ENCODE measurements at regions not wholly inside any gene's neighbourhood (a gene's known extent, or its start where the extent isn't known, plus 50 kb on each side); places are given as distances from the start of the nearest gene placed in this dataset.
"Not testable (repeated sequence)": the region's sequence is repeated elsewhere in the genome, so short reads cannot be mapped to it uniquely, and the experiment has no call there.

DNA sequence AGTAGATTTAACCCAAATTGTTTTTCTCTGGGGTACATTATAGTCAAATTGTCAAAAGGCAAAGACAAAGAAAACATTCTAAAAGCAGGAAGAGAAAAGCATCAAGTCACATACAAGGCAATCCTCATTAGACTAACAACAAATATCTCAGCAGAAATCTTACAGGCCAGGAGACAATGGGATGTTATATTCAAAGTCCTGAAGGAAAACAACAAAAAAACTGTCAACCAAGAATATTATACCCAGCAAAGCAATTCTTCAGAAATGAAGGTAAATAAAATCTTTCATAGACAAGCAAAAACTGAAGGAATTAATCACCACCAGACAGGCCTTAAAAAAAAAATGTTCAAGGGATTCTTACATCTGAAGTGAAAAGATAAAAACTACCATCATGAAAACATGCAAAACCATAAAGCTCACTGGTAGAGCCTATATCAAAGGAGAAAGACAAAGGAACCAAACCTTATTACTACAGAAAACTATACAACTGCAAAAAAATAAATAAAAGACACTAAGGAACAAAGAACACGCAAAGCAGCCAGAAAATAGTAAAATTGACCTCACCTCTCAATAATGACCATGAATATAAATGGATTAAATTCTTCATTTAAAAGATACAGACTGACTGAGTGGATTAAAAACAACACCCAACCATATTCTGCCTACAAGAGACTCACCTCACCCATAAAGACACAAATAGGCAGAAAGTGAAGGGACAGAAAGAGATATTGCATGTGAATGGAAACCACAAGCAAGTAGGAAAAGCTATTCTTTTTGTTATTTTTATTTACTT lies 113.8 kb upstream of the ZC3H11B start:
- DNase-seq (ENCODE audit: low spot score): no peak

DNA sequence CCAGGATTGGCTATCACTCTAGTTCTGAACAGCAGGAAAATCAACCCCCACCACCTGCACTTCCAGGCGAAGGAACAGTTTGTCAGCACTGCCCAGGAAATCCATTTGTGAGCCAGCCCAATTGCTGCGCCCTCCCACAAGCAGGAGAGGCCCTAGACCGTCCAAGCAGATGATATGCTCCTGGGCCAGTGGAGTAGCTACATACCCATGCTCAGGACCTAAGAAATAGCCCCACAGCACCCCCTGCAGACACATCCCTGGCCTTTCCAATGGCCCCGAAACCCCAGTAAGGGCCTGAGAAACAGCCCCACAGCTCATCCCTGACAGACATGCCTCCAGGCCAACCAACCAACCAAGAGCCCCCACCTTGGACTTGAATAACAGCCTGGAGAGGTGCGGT lies 111.5 kb upstream of the ZC3H11B start:
- DNase-seq (ENCODE audit: low spot score): no peak

DNA sequence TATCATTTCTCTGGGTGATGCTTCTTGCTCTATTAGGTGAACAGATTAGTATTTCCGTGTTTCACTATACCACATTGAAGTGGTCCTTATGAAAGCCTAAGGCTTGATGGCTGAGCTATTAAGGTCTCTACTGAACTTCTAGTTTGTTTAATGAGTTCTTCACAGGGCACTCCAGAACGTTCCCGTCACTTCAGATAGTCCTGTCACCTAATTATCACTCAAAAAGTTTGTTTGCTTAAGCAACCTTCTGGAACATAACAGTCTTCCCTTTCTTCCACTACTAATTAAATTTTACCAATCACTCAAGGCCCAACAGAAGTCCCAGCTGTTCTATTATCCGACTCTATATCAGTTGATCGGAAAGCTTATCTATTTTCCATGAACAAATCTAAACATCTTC lies 104.6 kb upstream of the ZC3H11B start:
- no peak for DNase-seq (ENCODE audit: low spot score)

DNA sequence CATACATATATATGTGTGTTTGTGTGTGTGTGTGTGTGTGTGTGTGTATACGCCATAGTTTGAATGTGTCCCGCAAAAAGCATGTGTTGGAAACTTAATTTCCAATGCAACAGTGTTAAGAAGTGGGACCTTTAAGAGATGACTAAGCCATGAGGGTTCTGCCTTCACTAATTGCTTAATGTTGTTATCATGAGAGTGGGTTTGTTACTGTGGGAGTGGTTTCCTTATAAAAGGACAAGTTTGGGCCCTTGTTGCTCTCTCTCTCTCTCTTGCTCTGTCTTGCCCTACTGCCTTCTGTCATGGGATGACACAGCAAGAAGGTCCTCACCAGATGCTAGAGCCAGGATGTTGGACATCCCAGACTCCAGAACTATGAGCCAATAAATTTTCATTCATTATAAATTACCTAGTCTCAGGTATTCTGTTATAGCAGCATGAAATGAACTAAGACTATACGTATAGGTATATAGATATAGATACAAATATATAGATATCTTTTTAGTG lies 103.8 kb upstream of the ZC3H11B start:
- DNase-seq (ENCODE audit: low spot score): no peak

DNA sequence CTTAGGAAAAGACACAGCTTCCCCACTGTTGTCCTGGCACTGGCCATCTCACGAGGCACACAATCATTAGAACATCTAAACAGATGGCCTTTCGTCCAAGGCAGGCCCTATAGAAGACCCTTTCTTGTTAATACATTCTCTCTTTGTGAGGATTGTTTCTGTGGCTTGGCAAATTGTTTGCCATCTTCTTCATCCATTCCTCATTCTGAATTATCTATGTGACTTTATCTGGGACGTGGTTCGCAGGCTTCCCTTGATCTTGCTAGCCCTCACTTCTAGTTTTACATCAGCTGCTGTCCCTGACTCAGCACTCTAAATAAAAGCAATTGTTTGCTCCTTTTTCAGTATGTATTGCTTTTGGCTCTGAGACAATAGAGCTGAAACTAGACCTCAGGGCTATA lies 101.1 kb upstream of the ZC3H11B start:
- no peak for DNase-seq (ENCODE audit: low spot score)

DNA sequence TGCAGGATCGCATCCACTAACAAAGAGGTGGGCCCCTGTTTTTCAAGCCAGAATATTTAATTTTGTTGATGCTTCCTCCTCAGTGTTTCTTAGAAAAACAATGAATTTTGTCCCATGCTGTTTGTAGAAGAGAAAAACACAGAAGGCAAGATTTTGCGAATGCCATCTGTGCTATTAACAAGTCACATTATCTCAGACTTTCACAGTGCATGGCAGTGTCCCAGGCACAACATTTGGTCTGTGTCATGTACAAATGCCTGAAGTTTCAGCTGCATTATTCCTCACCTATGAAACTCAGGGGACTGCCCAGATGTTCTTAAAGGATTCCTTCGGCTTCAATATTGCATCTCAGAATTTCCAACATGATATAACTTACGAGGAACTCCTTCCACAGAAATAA lies 99.6 kb upstream of the ZC3H11B start:
- DNase-seq (ENCODE audit: low spot score): no peak

DNA sequence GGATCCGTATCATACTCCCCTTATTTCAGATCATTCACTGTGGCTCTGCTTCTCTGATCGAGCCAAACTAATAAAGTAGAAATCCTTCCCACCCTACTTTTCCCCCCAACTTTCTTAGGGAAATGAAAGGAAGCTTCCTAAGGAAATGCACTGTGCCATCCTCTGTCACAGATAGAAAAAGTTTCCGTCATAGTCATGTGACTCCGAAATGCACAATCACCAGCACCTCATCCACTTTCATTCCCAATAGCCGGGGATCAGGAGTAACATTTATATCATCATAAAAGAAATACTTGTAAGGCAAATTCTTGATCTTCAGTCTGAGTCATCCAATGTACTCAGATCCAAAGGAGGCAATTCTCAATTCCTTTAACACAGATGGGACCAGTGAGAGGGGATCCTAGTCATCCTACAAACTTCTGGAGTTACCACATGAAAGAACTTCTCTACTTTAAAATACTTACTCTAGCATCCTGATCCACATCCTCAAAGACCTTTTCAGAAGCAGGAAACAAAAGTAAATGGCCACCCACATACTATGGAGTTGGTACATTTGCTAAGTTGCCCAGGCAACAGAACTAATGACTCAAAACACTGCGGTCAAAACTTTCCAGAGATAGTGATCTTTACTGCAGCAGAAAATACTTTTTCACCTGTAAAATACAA lies 97.8 kb upstream of the ZC3H11B start:
- DNase-seq (ENCODE audit: low spot score): peak; percentile 83

DNA sequence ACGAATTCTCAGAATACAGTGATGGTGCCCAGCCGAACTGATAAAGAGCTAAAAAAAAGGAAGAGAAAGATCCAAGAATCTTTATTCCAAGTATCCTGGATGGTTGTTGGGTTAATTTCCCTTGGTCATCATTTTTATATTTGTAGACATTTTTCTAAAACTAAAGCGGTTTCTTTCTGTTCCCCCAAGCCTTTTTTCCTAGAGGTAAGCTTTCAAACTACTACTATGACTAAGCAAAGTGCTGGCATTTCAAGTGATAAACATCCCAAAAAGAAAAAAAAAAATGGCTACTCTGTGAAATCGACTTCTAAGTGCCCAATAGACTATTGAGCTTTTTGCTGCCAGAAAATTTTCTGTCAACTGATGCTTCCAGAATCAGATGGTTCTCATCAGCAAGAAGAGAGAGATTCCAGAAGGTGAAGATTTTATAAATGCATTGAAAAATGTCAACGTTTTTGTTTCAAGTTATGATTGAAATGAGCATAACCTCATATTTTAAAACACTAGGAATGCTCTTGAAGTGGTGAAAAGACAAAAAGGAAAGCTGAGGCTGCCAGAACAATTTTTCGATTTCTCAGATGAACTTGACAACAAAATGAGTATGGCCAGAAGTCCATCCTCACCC lies 96.1 kb upstream of the ZC3H11B start:
- DNase-seq (ENCODE audit: low spot score): no peak

DNA sequence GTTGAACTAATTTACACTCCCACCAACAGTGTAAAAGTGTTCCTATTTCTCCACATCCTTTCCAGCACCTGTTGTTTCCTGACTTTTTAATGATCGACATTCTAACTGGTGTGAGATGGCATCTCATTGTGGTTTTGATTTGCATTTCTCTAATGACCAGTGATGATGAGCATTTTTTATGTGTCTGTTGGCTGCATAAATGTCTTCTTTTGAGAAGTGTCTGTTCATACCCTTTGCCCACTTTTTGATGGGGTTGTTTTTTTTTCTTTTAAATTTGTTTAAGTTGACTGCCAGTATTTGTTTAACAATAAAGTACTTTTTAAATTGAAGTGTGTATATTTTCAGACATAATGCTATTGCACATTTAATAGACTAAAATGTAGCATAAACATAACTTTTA lies 95.0 kb upstream of the ZC3H11B start:
- not testable (repeated sequence) for DNase-seq (ENCODE audit: low spot score)

DNA sequence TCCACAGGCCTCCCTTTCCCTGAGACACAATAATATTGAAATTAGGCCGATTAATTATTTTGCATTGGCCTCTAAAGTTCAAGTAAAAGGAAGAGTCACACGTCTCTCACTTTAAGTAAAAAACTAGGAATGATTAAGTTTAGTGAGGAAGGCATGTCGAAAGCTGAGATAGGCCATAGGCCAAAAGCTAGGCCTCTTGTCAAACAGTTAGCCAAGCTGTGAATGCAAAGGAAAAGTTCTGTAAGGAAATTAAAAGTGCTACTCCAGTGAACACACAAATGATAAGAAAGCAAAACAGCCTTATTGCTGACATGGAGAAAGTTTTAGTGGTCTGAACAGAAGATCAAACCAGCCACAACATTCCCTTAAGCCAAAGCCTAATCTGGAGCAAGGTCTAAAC lies 91.4 kb upstream of the ZC3H11B start:
- DNase-seq (ENCODE audit: low spot score): not testable (repeated sequence)

DNA sequence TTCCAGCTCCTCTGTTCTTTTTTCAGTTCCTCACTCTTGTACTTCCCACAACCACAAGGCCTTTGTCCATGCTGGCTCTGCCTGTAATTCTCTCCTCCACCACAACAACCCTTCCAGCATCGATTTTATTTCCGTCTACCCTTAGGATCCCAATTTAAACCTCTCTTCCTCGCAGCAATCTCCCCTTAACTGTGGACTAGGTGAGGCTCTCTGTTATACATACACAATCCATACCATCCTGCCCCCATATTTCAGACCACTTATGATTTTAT lies 90.4 kb upstream of the ZC3H11B start:
- DNase-seq (ENCODE audit: low spot score): no peak

DNA sequence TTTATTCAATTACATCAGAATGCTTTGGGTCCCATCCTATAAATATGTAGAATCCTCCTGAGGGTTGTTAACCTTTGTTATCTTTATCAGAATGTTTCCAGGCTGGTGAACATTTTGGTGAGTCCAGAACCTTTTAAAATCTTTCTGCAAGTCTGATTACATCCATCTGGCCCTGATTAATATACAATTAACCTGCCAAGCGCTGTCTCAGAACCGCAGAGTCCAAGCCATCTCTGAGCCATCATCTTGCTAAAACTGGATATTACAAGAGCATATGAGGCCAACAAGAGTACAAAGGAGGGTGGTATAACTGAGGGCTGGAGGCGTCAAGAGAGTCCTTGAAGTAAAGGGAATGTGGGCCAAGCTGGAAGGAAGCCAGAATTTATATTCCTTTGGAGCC lies 88.6 kb upstream of the ZC3H11B start:
- DNase-seq (ENCODE audit: low spot score): no peak

DNA sequence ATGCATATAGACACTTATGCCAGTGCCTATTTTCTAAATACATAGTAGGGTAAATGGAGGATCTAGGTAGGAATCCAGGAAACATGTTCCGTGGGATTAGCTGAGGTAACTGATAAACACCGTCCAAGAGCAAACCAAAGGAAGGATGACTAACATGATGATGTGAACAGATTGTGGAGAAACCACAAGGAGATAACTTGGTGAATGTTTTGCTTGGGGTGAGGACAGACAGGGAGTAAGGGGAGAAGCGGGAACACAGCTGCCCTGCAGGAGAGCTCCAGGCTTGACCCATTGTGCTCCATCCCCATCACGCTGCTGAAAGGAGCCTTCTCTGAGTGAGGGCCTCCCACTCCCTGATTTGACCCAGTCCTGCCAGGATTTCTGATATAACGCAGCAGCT lies 87.0 kb upstream of the ZC3H11B start:
- DNase-seq (ENCODE audit: low spot score): peak; percentile 86

DNA sequence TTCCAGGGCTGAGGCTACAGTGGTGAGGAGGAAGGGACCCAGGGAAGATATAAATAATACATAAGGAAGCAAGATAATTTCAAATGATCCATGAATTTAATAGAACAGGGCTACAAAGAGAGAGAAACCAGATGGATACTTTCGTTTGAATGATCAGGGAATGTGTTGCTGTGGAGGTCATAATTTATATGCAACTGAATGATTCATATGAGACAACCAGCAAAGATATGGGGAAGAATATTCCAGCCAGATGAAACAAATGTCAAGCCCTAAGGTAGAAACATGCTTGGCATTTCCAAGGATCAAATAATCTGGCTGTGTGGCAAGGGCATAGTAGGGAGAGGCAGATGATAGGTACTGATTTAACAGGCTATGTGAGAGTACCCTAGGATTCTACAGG lies 84.8 kb upstream of the ZC3H11B start:
- no peak for DNase-seq (ENCODE audit: low spot score)

DNA sequence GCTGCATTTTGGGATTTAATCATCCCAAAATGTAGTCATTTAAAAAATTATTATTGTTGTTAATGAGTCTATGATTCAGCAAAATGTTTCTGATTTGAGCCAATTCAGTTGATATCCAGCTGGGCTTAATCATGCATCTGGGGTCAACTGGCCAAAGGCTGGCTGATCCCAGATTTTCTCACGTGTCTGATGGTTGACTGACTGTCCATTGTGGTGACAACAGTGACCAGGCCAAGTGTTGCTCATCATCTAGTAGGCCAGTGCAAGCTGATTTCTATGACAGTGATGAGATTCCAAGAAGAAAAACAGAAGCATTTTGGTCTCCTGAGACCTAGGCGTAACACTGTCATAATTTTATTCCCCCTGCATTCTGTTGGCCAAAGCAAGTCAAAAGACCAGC lies 80.1 kb upstream of the ZC3H11B start:
- no peak for DNase-seq (ENCODE audit: low spot score)

DNA sequence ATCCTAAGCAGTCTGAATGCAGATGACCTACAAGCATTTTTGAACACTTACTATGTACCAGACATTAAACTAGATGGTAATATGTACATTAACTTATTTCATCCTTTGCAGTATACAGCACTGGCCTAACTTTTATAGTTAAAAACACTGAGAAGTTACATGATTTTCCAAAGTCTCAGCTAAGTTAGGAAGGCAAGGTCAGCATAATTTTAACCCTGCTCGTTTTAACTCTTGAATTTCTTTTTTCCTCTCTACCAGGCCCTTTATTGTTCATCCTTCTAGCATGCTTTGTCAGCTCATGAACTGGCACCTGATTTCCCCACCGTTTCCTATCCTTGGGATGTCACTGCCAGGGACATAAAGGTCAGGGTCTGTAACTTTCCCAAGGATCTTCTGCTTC lies 76.9 kb upstream of the ZC3H11B start:
- no peak for DNase-seq (ENCODE audit: low spot score)

DNA sequence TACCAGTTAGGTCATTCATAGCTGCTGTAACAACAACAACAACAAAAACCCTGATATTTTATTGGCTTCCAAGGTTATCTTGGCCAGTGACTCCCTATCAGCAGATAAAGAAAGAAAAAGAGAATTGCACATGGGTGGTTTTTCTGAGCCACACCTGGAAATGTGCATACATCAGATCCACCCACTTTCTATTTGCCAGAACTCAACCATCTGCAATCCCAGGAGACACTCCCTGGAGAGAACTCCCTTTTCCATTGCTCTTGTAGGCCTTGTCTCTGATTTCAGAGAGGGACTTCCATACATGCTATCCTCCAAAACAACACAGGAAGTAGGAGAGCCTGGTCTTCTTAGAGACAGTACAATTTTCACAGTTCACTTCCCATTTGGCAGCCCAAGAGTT lies 74.9 kb upstream of the ZC3H11B start:
- no peak for DNase-seq (ENCODE audit: low spot score)

DNA sequence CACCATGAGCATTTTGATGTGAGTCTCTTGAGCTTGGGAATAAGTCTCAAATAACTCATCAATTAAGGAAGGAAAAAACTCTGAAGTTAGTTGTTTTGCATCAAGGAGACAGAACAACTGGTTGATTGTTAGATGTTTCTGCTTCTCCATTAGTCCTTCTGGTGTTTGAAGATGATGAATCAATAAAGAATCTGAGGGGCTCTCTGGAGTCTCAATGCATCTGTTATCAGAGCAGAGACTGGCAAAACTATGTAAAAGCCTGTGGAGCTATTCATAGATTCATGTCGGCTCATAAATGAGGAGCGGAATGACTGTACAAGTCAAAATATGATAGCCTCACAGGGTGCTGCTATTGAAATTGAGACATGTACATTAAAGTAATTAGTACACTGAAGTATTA lies 73.3 kb upstream of the ZC3H11B start:
- DNase-seq (ENCODE audit: low spot score): no peak

DNA sequence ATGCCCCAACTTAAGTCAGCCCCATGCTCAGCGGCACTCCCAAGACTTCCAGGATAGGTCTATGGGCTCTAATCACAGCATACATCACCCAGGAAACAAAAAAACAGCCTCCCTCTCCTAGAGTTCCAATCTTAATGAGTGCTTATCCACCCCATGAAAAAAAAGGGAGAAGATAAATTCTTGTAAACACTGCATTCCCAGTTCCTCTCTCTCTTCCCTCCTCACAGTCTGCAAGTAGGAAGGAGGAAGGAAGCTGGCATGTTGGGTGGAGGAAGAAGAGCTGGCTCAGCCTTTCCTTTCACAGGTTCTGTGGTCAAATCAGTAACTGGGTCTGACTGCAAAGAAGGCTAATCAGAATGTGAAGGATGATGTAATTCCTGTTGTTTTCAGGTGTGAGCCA lies 69.9 kb upstream of the ZC3H11B start:
- DNase-seq (ENCODE audit: low spot score): no peak

DNA sequence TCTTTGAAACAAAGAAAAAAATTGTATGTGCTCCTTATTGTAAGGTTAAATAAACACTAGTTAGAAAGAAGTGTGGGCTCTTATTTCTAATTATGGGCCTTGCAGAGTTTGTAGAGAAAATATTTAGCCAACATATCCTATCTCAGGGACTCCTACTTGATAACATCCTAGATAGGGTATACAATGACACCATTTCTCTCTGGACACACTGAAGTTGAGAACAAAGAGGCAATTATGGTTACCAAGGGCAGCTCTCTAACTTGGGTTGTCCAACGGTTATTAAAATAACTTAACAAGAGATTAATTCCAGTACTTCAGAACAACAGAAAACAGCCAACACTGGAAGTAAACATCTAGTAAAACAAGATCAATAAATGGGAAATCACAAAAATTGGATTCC lies 69.0 kb upstream of the ZC3H11B start:
- DNase-seq (ENCODE audit: low spot score): no peak

DNA sequence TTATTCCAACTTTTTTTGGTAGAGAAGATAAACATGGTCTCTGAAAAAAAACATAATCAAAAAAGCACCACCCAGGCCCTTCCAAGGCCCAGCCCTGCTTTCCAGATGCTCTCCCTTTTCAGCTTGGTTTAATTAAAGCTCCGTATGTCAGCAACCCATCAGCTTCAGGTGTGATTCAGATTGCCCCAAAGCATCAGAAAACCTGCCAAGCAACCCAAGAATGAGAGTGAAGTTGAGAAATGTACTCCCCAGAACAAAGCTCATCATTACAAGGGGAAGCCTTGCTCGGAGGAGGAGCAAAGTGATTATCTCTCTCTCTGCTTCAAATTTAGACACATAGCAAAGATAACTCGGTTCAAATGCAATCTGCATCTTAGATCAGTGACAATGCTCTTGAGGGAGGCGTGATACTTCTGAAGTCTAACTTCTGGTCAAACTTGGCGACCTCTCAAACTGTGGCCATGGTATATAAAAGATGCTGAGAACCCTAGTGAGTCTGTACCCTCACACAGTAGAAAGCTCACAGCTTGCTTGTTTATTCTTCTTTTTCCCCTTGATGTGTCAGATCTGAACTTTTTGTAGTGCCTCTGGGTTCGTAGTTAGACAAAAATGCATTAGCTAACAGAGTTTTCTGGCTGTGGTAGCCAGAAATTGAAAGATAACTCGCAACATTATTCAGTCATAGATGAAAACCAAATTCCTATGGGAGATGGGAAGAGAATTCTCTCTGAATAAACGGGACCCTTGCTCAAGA lies 63.3 kb upstream of the ZC3H11B start:
- DNase-seq (ENCODE audit: low spot score): no peak

DNA sequence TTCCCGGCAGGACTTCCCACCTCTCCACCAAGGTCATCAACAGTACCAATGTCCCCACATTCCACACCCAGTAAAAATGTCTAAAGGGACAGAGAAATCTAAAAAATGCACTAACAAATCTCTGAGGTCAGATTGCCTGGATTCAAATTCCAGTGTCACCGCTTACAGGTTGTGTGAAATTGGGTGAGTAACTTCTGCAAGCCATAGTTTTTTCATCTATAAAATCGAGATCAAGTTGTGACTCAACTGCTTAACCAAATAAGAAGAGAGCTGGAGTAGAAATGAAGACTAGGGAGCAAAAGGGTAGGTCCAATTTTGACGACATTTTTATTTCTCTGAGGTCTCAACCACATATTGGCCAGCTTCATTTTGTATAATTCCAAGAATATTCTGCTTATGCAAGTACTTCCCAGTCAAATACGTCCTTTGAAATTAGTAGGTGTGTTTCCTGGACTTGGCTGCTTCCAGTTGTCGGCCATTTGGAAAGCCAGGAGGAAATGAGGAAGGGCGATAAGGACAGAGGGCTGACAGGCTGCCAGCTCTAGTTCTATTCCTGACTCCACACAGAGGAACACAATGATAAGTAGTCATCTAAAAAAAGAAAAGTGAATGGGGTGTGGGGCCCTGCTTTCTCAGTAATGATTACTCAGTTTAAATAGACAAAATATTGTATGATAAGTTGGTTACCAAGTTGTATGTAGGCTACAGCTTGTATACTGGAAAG lies 57.7 kb upstream of the ZC3H11B start:
- peak; percentile 39 for DNase-seq (ENCODE audit: low spot score)

Data from A172 (cell line).